Neural progenitor cell (in vitro differentiated cells): ENCODE measurements at regions not wholly inside any gene's neighbourhood (a gene's known extent, or its start where the extent isn't known, plus 50 kb on each side); places are given as distances from the start of the nearest gene placed in this dataset.
"Not testable (repeated sequence)": the region's sequence is repeated elsewhere in the genome, so short reads cannot be mapped to it uniquely, and the experiment has no call there.

ENCODE experiments used
- DNase-seq: peaks from one replicate; pipeline ENCODE4 v3.0.0-alpha.2; 2016; ENCODE audit warnings: low spot score
- H2AFZ ChIP-seq: fragments of 200-600 bp; sonication (generic); replicated peaks from 2 replicates; pipeline ENCODE4 v1.6.1; 2016; ENCODE audit warnings: antibody characterized with exemption
- H3F3A ChIP-seq: fragments of 200-600 bp; sonication (generic); 2 replicates; pipeline ENCODE4 v1.6.1; 2016; ENCODE audit warnings: antibody characterized with exemption, low read depth
- H3K27ac ChIP-seq: fragments of 200-600 bp; sonication (generic); 2 replicates; pipeline ENCODE4 v1.5.1; 2016; ENCODE audit warnings: mild to moderate bottlenecking
- H3K27me3 ChIP-seq: fragments of 200-600 bp; sonication (generic); 2 replicates; pipeline ENCODE4 v1.6.1; 2016; ENCODE audit warnings: mild to moderate bottlenecking, moderate library complexity
- H3K36me3 ChIP-seq: fragments of 200-600 bp; sonication (generic); 2 replicates; pipeline ENCODE4 v1.5.1; 2016
- H3K4me1 ChIP-seq: fragments of 200-600 bp; sonication (generic); 2 replicates; pipeline ENCODE4 v1.6.1; 2016; ENCODE audit warnings: mixed run types
- H3K4me2 ChIP-seq: fragments of 200-600 bp; sonication (generic); 2 replicates; pipeline ENCODE4 v1.6.1; 2016
- H3K4me3 ChIP-seq: fragments of 200-600 bp; sonication (generic); 2 replicates; pipeline ENCODE4 v1.5.1; 2016
- H3K79me2 ChIP-seq: fragments of 200-600 bp; sonication (generic); 2 replicates; pipeline ENCODE4 v1.6.1; 2016; ENCODE audit warnings: low read depth
- H3K9ac ChIP-seq: fragments of 200-600 bp; sonication (generic); 2 replicates; pipeline ENCODE4 v1.6.1; 2016
- H3K9me3 ChIP-seq: fragments of 200-600 bp; sonication (generic); 2 replicates; pipeline ENCODE4 v1.5.1; 2016; ENCODE audit warnings: low read depth
- H4K20me1 ChIP-seq: fragments of 200-600 bp; sonication (generic); 2 replicates; pipeline ENCODE4 v1.6.1; 2016; ENCODE audit warnings: low read depth
- H3K27ac Mint-ChIP-seq: 3 replicates; pipeline ENCODE4 v1.8.0; 2021; ENCODE audit warnings: mixed read lengths
- H3K27me3 Mint-ChIP-seq: 2 replicates; pipeline ENCODE4 v1.8.0; 2022; ENCODE audit warnings: low read depth, mild to moderate bottlenecking, inconsistent platforms, moderate library complexity, mixed read lengths; ENCODE audit not compliant: insufficient read depth
- H3K36me3 Mint-ChIP-seq: 3 replicates; pipeline ENCODE4 v1.8.0; 2021; ENCODE audit warnings: mixed read lengths
- H3K4me1 Mint-ChIP-seq: 3 replicates; pipeline ENCODE4 v1.8.0; 2021; ENCODE audit warnings: mixed read lengths
- H3K4me3 Mint-ChIP-seq: 3 replicates; pipeline ENCODE4 v1.8.0; 2021; ENCODE audit warnings: mild to moderate bottlenecking, moderate library complexity, mixed read lengths
- H3K9me3 Mint-ChIP-seq: 3 replicates; pipeline ENCODE4 v1.8.0; 2020; ENCODE audit warnings: mixed read lengths

GRCh38 chr15:20095699-20096303, 445.8 kb downstream of the GOLGA6L6 start:
- not testable (repeated sequence) for H3K9me3 ChIP-seq, H3F3A ChIP-seq, H3K27ac Mint-ChIP-seq, H3K36me3 ChIP-seq, H3K4me3 ChIP-seq, H4K20me1 ChIP-seq, H3K4me1 ChIP-seq, H3K4me3 Mint-ChIP-seq, H3K9ac ChIP-seq, H3K4me1 Mint-ChIP-seq, DNase-seq, H3K9me3 Mint-ChIP-seq, H3K79me2 ChIP-seq, H3K36me3 Mint-ChIP-seq, H3K27ac ChIP-seq, H3K4me2 ChIP-seq, H3K27me3 Mint-ChIP-seq, H2AFZ ChIP-seq, H3K27me3 ChIP-seq

DNA sequence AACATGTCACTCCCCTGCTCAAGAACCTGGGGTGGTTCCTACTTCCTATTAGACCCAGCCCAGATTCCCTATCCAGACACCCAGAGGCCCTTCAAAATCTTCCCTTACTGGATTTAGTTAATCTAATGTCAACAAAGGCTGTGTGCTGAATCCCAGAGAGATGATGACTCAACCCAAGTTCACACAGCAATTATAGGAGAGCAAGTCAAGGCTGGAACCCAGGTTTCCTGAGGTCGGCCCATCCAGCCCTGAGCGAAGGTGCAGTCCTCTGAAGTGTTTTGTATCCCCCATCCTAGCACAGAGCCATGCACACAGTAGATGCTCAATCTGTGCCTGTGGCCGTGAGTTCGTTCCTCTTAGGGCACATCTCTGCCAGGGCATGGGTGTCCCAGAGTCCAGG, 452.1 kb downstream of the GOLGA6L6 start:
- not testable (repeated sequence) for H3K27ac ChIP-seq, H3K27ac Mint-ChIP-seq, H4K20me1 ChIP-seq, DNase-seq, H3K4me3 ChIP-seq, H3K9me3 ChIP-seq, H2AFZ ChIP-seq, H3K4me1 ChIP-seq, H3K79me2 ChIP-seq, H3F3A ChIP-seq, H3K4me3 Mint-ChIP-seq, H3K9ac ChIP-seq, H3K36me3 ChIP-seq, H3K27me3 Mint-ChIP-seq, H3K36me3 Mint-ChIP-seq, H3K9me3 Mint-ChIP-seq, H3K4me1 Mint-ChIP-seq, H3K27me3 ChIP-seq, H3K4me2 ChIP-seq

DNA sequence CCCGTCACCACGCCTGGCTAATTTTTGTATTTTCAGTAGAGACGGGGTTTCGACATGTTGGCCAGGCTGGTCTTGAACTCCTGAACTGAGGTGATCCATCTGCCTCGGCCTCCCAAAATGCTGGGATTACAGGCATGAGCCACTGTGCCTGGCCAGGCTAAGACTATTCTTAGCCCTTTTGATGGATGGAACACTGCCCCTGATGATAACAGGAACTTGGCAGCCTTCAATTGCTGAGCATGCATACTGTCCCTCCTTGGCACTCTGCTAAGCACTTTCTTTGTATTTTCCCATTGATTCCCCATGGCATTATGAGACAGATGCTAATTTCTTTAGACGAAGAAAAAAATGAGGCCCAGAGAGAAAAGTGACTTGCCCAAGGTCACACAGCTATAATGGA, 457.6 kb downstream of the GOLGA6L6 start:
- H3K27me3 ChIP-seq, H3K36me3 Mint-ChIP-seq, H3K4me3 ChIP-seq, H3K79me2 ChIP-seq, H3K9me3 ChIP-seq, H3K27me3 Mint-ChIP-seq, H3K27ac ChIP-seq, H4K20me1 ChIP-seq, H3K36me3 ChIP-seq, H3K4me2 ChIP-seq, DNase-seq, H3K4me3 Mint-ChIP-seq, H3K9ac ChIP-seq, H3K4me1 ChIP-seq, H3K9me3 Mint-ChIP-seq, H2AFZ ChIP-seq, H3K4me1 Mint-ChIP-seq, H3F3A ChIP-seq, H3K27ac Mint-ChIP-seq: not testable (repeated sequence)

GRCh38 chr15:20074082-20074481, 467.5 kb downstream of the GOLGA6L6 start:
- H3K27me3 Mint-ChIP-seq, H3K4me1 Mint-ChIP-seq, H3K27ac ChIP-seq, H3K79me2 ChIP-seq, DNase-seq, H3K36me3 Mint-ChIP-seq, H4K20me1 ChIP-seq, H3F3A ChIP-seq, H3K27ac Mint-ChIP-seq, H3K9me3 Mint-ChIP-seq, H3K4me2 ChIP-seq, H3K9ac ChIP-seq, H2AFZ ChIP-seq, H3K27me3 ChIP-seq, H3K4me3 ChIP-seq, H3K36me3 ChIP-seq, H3K4me3 Mint-ChIP-seq, H3K4me1 ChIP-seq, H3K9me3 ChIP-seq: not testable (repeated sequence)

GRCh38 chr15:20069043-20069442, 472.6 kb downstream of the GOLGA6L6 start:
- not testable (repeated sequence) for H3K4me3 ChIP-seq, H3K36me3 ChIP-seq, H3K9ac ChIP-seq, H3K27ac Mint-ChIP-seq, H3K27ac ChIP-seq, H3K4me3 Mint-ChIP-seq, H2AFZ ChIP-seq, DNase-seq, H3K27me3 Mint-ChIP-seq, H3K27me3 ChIP-seq, H3K9me3 ChIP-seq, H3K4me1 ChIP-seq, H3K4me2 ChIP-seq, H3F3A ChIP-seq, H3K4me1 Mint-ChIP-seq, H3K9me3 Mint-ChIP-seq, H3K79me2 ChIP-seq, H3K36me3 Mint-ChIP-seq, H4K20me1 ChIP-seq

DNA sequence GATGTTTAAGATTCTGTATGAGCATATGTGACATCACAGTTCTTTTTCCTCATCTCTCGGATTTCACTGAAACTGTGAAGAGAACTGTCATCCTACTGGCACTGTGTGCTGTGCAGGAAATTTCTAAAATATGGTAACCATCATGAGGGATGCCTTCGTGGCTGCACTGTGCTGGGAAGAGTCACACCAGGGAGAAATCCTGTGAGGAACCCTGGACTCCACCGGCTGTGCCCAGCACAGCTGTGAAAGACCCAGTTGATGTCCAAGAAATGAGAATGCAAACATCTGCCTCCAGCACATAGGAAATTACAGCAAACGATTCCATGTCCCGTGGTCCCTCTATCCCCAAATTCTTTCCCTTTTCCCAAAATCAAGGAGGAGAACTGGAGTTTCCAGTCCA, 475.4 kb downstream of the GOLGA6L6 start:
- not testable (repeated sequence) for H3K4me3 Mint-ChIP-seq, H3K9ac ChIP-seq, H2AFZ ChIP-seq, H3K27ac Mint-ChIP-seq, H3K4me1 ChIP-seq, H3F3A ChIP-seq, H3K27ac ChIP-seq, H3K36me3 ChIP-seq, H3K4me3 ChIP-seq, H3K27me3 Mint-ChIP-seq, H3K4me1 Mint-ChIP-seq, H3K4me2 ChIP-seq, DNase-seq, H3K79me2 ChIP-seq, H4K20me1 ChIP-seq, H3K27me3 ChIP-seq, H3K9me3 Mint-ChIP-seq, H3K9me3 ChIP-seq, H3K36me3 Mint-ChIP-seq

DNA sequence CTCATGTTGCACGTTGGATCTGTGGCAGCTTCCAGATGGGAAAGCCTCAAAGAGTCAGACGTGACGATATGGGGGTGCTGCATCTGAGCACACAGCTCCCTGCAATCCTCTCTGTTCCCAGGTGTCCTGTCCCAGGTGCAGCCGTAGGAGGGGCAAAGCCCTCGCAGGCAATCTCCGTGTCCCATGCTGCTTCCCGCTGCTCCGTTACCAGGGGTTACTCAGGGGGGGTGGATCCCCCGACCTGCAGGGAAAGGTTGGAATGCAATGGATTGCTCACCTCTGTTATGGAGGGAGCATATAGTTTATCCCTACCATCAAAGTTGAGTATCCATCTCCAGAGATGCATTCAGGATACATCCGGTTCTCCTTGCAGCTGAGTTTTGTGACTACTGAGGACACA, 476.1 kb downstream of the GOLGA6L6 start:
- H3K79me2 ChIP-seq, H3F3A ChIP-seq, H3K4me1 ChIP-seq, H3K4me3 Mint-ChIP-seq, H3K27me3 ChIP-seq, H3K4me2 ChIP-seq, H2AFZ ChIP-seq, H3K27ac Mint-ChIP-seq, H3K36me3 Mint-ChIP-seq, H4K20me1 ChIP-seq, H3K4me3 ChIP-seq, H3K36me3 ChIP-seq, H3K9me3 ChIP-seq, DNase-seq, H3K4me1 Mint-ChIP-seq, H3K27me3 Mint-ChIP-seq, H3K9ac ChIP-seq, H3K27ac ChIP-seq, H3K9me3 Mint-ChIP-seq: not testable (repeated sequence)

DNA sequence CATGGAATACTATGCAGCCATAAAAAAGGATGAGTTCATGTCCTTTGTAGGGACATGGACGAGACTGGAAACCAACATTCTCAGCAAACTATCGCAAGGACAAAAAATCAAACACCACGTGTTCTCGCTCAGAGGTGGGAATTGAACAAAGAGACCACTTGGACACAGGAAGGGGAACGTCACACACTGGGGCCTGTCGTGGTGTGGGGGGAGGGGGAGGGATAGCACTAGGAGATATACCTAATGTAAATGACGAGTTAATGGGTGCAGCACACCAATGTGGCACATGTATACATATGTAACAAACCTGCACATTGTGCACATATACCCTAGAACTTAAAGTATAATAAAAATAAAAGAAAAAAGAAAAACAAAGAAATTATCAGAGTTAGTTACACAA, 478.4 kb downstream of the GOLGA6L6 start:
- H3K9ac ChIP-seq, H3K36me3 ChIP-seq, H3F3A ChIP-seq, H3K27me3 Mint-ChIP-seq, DNase-seq, H3K27ac Mint-ChIP-seq, H2AFZ ChIP-seq, H3K36me3 Mint-ChIP-seq, H3K9me3 Mint-ChIP-seq, H3K79me2 ChIP-seq, H3K4me1 ChIP-seq, H3K27ac ChIP-seq, H3K4me1 Mint-ChIP-seq, H3K4me3 ChIP-seq, H3K9me3 ChIP-seq, H3K27me3 ChIP-seq, H3K4me2 ChIP-seq, H3K4me3 Mint-ChIP-seq, H4K20me1 ChIP-seq: not testable (repeated sequence)
